Renal cortex interstitium (tissue), 11 donors: ENCODE measurements at regions not wholly inside any gene's neighbourhood (a gene's known extent, or its start where the extent isn't known, plus 50 kb on each side); places are given as distances from the start of the nearest gene placed in this dataset.
"Not testable (repeated sequence)": the region's sequence is repeated elsewhere in the genome, so short reads cannot be mapped to it uniquely, and the experiment has no call there.

Source experiments
- DNase-seq, 11 donors: peaks; one replicate each; pipeline ENCODE4 v3.0.0-alpha.2; 2013; ENCODE audit warnings: low read depth in 9 of 11, low spot score in 4 of 11; ENCODE audit errors: extremely low read depth in 1 of 11

DNA sequence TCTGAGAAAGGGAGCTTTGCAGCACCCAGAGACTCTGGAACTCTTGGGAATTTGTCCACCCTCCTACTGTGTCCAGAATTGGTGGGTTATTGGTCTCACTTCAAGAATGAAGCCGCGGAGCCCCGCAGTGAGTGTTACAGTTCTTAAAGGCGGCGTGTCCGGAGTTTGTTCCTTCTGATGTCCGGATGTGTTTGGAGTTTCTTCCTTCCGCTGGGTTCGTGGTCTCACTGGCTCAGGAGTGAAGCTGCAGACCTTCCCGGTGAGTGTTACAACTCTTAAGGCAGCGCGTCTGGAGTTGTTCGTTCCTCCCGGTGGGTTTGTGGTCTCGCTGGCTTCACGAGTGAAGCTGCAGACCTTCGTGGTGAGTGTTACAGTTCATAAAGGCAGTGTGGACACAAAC, 824.7 kb downstream of the LRRTM4 start:
- not testable (repeated sequence) for DNase-seq

DNA sequence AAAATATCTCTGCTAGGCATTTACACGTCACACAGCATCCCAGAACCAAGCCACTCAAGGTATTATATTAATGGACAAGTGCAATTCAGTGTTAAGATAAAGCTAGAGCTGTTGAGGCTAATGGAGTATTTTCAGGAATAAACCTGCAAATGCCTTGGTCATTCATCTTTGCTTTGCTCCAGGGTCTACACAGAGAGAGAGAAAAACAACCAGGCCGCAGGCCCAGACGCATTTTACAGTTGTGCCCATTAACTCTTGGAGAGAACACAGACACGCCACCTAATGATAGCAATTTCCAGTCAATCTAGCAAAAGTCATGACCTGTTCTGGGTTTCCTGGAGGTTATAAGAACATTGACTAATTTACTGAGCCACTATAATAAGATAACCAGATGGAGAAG, 829.3 kb downstream of the LRRTM4 start:
- no peak for DNase-seq

DNA sequence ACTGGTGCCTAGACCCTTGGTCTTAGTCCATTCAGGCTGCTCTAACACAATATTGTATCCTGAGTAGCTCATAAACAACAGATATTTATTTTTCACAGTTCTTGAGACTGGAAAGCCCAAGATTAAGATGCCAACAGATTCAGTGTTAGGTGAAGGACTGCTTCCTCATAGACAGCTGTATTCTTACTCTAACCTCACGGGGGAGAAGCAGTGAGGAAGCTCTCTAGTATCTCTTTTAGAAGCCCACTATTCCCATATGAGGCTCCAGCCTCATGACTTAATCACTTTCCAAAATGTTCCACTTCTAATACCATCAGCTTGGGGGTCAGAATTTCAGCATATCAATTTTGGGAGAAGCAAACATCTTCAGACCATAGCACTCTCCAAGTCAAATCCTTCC, 833.4 kb downstream of the LRRTM4 start:
- DNase-seq, result no peak

DNA sequence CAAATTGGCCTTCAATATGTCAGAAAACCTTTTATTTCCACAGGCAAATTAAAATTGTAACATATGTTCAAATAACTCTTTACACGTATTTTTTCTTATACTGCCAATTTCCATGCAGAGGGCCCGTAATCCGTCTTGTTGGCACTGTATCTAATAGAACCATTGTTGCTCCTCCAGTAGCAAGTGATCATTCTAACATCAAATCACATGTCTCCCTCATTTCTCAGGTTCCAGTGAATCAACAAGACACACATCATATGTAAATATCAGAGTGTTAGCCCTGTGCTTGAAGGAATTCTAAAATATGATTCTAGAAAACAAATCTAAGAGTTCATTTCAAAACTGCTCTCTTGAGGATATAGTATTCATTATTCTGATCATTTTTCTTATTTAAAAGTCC, 834.3 kb downstream of the LRRTM4 start:
- no peak for DNase-seq

DNA sequence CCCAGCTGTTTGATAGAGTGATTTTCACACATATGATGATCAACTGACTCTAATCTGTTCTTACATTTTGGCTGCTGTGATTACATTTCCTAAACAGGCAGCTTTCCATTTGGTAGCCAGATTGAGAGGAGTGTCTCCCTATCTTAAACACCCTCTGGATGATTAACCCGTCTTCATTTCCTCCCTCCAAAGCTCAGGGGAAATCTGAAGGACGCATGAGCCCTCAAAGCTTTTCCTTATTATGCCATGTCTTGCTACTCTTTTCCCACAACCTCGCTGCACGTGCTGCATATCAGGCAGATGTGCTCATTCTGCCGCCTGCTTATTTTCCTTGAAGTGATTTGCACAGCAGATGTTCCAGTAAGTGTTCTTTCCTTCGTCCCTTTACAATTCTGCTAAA, 837.4 kb downstream of the LRRTM4 start:
- DNase-seq, result no peak

DNA sequence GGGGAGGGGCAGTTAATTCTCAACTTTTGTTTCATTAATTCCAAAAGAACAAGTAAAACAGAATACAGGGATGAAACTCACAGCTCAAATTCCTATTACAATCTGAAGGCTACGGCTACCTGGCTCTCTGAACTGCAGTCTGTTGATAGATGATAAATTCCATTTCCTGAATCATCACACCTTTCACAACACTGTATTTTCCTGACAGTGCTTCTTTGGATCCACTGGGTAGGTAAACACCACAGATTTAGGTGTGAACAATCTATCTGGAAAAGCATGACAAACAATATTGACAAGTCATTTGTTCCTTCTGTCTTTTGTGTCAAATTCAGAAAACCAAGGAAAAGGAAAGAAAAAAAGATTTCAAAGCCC, 843.2 kb downstream of the LRRTM4 start:
- no peak for DNase-seq

DNA sequence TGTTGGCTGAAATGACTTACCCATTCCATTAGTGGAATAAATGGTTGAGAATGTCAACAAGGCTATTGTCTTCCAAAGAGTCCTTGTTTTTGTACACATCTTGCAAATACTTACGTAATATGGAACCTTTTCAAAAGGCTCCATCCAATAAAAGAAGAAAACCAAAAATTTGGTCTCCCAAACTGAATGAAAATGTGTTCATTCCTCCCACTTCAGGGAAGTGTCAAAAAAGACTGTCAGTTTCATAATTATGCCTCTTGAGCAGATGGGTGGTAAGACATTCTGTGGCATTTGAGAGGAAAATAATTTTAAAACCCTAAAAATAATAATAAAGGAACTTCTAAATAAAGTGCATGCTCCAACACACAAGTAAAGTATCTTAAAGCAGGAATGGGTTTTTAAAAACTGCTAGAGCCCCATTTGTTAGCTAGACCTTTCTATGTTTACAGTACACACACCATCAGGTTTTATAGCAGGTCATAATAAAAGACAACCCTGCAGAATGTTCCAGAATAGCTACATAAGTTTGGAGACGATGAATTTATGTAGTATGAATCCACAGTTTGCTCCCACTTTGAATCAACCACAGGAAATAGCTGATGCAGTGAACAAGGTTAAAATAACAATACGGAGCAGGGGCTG, 843.7 kb downstream of the LRRTM4 start:
- peak in 1 of 11 donors; percentile 21 for DNase-seq

DNA sequence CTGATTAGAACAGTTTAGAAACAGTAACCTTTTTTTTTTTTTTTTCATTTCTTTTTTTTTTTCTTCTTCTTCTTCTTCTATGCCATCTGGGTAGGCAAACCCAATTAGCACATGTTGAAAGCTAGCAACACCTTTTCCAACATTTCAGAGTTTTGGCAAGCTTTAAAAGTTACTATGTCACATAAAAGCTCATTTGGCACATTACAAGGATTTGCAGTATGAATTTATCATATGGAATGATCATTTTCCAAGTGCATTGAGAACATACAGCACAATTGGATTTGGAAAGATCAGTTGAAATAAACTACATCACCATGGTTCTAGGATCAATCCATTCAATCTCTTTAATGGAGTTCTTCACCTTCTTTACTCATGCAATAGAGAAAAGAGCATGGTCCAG, 847.0 kb downstream of the LRRTM4 start:
- DNase-seq, result no peak

DNA sequence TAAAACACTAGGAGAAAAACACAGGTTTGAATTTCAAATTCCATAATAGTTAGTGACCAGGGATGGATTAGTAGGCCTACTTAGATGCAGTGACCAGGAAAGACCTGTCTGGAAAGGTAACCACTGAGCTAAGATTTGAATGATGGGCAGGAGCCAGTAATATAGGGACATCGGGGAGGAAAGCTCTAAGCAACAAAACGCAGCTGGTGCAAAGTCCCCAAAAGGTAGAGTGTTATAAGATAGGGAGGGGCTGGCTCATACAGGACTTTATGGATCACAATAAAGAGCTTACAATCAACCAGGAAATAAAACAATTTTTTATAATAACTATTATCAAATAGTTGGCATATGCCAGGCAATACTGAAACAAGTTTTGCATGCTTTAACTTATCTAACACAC, 849.4 kb downstream of the LRRTM4 start:
- no peak for DNase-seq

DNA sequence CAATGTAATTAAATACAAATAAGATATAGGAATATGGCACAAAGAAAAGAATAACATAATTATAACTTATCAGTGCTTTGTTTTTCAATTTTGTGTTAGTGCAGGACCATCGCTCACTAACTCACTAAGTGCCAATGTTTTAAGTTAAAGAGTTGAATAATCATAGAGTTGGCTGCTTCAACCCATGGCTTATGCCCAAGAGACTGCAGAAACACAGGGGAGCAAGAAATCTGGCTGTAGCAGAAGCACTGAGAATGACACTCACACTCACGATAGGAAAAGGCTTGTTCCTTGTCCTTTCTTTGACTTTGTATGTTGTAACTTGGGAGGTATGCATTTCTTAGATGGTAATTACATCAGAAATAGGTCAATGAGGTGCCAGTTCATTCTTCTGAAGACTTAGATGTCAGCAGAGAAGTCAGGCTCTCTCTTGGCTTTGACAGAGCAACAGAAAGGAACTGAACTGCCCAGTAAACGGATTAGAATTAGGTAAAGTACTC, 852.2 kb downstream of the LRRTM4 start:
- no peak for DNase-seq

DNA sequence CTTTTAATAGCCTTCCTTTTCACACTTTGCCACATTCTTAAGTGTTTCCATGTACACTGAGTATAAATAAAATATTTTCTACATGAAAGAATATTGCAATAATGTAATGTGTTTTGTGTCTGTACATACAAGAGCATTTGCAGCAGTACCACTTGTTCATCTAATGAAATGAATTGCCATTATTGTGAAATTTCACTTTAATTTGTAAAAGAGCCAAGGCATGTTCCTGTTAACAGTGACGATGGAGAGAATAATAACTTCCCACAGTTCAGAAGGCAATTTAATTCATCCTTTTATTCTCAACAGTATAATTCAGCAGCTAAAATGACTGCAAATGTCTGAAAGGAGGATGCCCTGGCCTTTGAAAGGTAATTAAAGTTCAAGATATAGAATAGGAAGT, 853.9 kb downstream of the LRRTM4 start:
- peak in 1 of 11 donors; percentile 8 for DNase-seq

DNA sequence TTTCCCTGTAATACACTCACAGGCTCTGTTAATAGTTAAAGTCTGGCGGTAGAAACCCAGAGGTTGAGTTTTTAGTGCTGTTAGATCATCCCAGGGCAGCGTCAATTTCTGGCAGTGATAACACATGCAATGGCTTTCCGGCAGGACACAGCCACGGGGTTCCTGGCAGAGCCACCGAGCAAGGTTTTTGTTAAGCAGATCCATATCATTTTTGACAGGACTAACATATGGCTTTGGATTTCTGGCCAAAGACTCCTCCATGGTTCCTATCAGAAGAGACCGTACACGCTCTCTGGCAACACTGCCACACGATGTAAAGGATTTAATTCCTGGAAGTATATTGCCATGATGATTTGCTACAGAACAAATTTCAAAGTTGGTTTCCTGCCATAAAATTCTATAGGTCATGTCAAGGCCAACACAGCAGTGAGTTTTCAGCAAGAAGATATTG, 854.3 kb downstream of the LRRTM4 start:
- peak in 1 of 11 donors; percentile 13 for DNase-seq

DNA sequence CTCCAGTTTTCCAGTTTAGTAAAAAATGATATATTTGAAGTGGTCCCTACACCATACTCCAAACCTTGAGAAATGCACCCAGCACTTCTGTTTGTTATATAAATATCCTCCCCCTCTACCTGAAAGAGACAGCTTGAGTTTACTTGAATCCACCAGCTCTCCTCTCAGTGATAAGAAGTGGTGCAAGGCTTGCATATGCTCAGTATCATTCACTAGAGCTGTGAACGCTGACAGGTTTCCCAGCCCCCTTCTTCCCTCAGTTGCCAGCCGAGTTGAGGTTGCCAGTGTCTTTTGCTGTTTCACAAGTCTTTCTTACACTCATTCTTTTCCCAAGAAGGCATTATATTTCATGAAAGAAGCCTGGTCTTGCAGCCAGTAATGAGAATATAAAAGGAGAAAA, 880.0 kb downstream of the LRRTM4 start:
- DNase-seq, result no peak

DNA sequence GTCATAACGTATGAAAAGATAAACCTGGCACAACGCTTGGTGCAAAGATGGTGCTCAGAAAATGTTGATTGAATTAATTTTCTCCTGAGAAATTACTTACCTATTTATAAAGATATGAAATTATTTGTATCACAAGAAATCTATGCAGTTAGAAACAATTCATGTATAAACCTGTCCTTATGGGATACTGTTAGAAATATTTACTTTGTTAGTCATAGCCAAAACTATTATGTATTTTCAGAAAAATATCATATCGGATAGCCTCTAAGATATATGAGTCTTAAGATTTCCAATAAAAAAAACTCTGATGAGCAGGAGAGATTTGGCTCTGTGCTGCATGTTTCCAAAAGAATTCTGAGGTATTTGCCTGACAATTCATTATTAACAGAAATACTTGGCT, 880.7 kb downstream of the LRRTM4 start:
- DNase-seq, result no peak

DNA sequence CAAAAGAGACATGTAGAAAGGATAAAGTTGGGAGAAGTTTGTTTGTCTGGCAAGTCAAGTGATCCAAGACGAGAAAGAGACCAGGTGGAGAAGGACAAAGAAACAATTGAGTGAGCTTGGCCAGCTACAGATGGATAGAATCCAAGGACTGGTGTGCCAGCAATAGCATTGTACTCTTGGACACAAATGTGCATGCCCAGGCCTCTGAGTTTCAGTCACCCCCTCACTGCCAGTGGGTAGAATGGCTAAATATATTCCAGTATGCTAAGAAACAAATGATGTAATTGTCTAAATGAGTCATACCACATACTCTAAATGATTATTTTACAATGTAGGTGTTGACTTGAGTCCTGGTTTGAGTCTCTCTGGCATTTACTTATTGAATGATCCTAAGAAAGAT, 881.3 kb downstream of the LRRTM4 start:
- DNase-seq, result no peak

DNA sequence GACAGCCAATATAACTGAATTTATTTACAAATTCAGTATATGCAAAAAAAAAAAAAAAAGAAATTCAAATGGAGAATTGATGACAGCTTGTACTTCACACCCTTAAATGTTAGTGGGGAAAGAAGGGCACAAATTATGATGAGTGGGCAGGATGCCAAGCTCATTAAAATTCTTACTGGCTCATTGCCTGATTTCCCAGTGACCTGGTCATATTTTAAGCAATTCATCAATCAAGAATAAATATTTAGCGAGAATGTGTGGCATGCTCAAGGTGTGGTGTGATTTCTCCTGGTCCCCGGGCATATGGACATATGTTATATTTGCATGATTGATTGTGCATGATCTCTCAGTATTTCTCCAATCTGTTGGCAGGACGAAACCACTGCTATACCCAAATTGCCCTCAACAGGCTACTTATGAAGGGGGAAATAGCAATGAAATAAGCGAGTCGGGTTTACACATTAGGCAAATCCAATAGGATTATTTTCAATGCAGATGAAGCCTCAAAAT, 883.0 kb downstream of the LRRTM4 start:
- DNase-seq, result no peak

DNA sequence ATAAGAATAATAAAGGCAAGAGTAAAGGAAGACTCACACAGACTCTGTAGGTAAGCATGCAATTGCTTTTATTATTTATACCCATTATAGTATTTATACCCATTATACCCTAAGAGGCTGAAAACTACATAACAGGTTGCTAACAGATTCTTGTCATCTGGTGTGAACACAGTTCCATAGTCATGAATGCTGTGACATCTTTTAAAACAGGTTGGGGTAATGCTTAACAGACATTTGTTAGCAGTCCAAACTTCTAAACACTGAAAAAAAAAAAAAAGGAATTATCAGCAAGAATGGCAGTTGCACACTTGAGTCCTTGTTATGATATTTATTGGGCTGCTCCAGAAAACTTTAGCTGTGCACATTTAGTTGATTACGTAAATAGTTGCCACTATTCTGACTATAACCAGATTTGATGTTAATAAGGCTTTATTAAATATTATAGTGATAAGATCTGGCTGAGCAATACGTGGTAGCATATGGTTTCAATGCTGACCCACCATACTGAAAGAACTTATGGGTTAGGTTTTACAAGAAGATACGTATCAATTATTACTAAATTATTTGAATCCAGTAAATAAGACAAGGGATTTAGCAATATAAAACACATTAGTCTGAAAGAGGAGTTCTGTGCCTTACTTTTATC, 888.8 kb downstream of the LRRTM4 start:
- DNase-seq, result no peak

DNA sequence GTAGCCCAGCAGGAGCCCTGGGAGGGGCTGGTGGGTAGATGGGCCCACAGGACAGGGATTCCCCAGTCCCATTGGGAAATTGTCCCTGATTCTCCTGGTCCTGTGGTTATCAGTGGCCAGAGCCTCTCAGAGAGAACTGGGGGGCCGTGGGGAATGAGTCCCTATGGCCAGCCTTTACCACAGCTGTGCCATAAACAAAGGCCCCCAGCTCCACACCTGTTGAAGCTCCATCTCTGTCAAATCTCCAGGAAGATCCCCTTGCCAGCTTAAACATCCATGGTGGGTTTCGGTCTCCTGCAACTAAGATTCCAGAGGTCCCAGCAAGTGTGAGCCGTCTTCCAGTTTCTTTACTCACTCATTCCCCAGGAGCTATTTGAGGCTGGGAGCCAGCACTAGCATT, 897.1 kb downstream of the LRRTM4 start:
- no peak for DNase-seq

DNA sequence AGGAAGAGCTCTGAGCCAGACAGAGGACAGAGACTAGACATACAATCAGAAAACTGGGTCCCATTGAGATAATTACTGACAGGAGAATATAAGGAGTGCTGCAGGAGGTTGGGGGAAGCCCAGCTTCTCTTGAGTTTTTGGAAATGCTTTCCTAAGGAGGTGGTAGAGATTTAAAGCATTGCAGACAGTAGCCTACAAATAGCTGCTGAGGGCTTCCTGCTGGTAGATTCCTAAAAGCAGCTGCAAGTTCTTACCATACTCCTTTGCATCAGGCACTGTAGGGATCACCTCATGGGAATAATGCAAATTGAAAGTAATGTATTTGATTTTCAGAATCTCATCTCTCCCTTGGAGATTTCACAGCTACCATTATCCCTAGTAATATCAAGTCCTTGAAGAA, 902.6 kb upstream of the GCFC2 start:
- no peak for DNase-seq

DNA sequence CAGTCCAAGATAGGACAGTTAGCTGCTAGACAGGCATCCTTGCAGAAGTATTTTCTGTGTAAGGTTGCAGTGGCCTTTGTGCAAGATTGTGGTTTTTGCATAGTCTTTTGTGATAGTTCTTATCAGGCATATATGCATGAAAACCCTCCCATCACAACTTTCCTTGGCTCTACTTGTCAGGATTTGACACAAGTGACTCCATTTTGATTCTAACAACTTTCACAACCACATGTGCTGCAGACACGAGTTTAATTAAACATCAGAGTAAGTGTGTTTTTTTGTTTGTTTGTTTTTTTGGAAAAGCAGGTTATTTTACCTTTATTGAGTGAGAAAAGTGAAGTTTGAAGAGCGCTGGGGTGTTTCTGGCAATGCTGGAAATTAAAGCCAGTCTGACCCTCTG, 902.0 kb upstream of the GCFC2 start:
- DNase-seq, result no peak

DNA sequence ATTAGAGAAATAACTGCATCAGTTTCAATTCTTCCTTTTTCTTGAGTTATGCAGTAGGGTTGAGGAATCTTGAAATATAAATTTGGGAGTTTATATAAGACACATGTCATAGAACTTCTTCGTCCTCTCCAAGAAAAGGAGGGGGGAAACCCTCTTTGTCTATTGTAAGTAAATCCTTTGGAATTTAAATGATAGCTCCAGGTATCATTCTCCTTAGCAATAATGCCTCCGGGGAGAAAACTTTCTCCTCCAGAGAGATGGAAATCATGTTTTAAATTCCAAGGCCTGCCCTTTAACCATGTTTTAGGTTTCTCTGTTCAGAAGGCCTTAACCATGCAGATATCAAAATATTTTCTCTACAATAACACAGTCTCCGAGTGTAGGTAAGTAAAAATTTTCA, 899.7 kb upstream of the GCFC2 start:
- no peak for DNase-seq
